ENCODE measurements at regions not wholly inside any gene's neighbourhood (a gene's known extent, or its start where the extent isn't known, plus 50 kb on each side); places are given as distances from the start of the nearest gene placed in this dataset.

DNA sequence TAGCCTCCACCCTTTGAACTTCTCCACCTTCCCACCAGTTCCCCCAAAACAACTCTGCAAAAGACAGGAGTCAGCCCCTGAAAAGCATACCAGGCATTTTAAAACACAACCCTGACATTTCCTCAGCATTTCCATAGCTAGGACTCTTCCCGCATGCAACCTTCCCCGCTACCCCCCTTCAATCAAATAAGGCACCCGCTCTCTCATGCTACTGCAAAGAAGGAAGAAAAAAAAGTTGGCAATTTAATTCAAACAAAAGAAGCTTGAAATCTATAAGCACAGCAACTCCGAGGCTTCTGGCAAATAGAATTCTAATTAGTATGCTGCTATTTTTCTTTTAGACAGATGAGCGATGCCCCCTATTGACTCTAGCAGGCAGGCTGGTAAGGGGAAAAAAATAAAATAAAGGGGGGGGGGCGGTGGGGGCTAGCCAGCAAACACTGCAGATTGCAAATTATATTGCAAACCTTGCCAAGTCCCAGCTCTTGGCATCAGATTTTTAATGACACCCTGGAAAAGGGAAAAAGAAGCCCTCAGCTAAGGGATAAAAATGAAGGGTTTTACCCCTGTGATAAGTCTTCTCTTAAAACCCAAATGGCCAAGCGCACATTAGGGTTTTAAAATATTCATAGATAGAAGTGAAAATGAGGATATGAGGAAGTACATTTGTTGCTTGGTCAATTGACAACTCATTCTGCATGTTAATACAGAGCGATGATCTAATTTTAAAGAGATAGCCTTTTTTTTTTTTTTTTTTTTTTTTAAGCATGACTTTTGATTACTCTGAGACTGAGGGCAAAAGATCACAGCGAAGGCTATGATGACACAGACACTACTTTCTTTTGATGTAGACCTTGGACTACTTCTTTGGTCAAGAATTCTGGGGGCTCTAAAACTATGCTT is 255.2 kb downstream of the NR2F2 start:
- Histone ChIP-seq H3K4me1 (ENCODE audit: control insufficient read depth in 5 of 5, insufficient read depth in 5 of 5, low read length in 5 of 5) (peaks cover 0 to 6% (median 0%) of the 10 kb centered on the region in 5 donors), H3K27ac (ENCODE audit: low read depth in 1 of 2, low read length in 1 of 2) (no peak overlapping the region), H3K9me3 (ENCODE audit: control insufficient read depth in 4 of 4, insufficient read depth in 3 of 4, low read length in 3 of 4) (no peaks in the 10 kb centered on the region), H3K27me3 (ENCODE audit: control insufficient read depth in 3 of 3, insufficient read depth in 3 of 3, low read length in 2 of 3) (peaks cover 0 to 7% (median 0%) of the 10 kb centered on the region in 3 donors), H3K36me3 (ENCODE audit: control insufficient read depth in 4 of 4, insufficient read depth in 4 of 4, low read length in 4 of 4) (no peaks in the 10 kb centered on the region), H3K9ac (ENCODE audit: insufficient read depth in 1 of 2, low read length in 2 of 2) (no peak overlapping the region), H3K4me3 (no peak overlapping the region)
- TF ChIP-seq, protein P1, sequence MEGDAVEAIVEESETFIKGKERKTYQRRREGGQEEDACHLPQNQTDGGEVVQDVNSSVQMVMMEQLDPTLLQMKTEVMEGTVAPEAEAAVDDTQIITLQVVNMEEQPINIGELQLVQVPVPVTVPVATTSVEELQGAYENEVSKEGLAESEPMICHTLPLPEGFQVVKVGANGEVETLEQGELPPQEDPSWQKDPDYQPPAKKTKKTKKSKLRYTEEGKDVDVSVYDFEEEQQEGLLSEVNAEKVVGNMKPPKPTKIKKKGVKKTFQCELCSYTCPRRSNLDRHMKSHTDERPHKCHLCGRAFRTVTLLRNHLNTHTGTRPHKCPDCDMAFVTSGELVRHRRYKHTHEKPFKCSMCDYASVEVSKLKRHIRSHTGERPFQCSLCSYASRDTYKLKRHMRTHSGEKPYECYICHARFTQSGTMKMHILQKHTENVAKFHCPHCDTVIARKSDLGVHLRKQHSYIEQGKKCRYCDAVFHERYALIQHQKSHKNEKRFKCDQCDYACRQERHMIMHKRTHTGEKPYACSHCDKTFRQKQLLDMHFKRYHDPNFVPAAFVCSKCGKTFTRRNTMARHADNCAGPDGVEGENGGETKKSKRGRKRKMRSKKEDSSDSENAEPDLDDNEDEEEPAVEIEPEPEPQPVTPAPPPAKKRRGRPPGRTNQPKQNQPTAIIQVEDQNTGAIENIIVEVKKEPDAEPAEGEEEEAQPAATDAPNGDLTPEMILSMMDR (IDR thresholded peaks at IDR 0.05; ENCODE audit: control extremely low read depth, extremely low read depth), result no peak
- DNase-seq (peak in 2 of 3 donors; percentile 36 to 39), ATAC-seq (ENCODE audit: insufficient read depth, low FRiP score) (no peak)
- WGBS, 2 donors, result 47 to 49% methylated on average over 9 of the region's 9 CpGs

DNA sequence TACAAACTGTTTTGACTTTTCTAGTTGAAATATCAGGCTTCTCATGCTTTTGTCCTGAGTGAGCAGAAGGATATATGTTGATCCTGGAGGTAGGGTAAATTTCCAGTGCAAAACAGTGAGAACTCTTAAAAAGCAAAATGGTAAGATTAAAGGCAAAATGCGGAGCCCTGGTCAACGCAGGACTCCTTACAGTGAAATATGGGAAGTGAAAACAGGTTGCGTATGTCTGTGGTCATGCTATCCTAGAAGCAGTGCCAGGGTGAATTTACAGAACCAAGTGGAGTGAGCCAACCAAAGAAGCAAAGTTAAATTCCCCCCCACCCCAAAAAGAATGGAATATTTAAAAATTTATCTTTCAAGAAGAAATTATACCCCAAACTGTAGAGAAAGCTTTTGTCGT is 256.4 kb downstream of the NR2F2 start:
- Histone ChIP-seq H3K27ac (ENCODE audit: low read depth in 1 of 2, low read length in 1 of 2) (no peak overlapping the region), H3K9me3 (ENCODE audit: control insufficient read depth in 4 of 4, insufficient read depth in 3 of 4, low read length in 3 of 4) (no peaks in the 10 kb centered on the region), H3K9ac (ENCODE audit: insufficient read depth in 1 of 2, low read length in 2 of 2) (no peak overlapping the region), H3K27me3 (ENCODE audit: control insufficient read depth in 3 of 3, insufficient read depth in 3 of 3, low read length in 2 of 3) (peaks cover 0 to 7% (median 0%) of the 10 kb centered on the region in 3 donors), H3K4me1 (ENCODE audit: control insufficient read depth in 5 of 5, insufficient read depth in 5 of 5, low read length in 5 of 5) (peaks cover 0 to 6% (median 0%) of the 10 kb centered on the region in 5 donors), H3K36me3 (ENCODE audit: control insufficient read depth in 4 of 4, insufficient read depth in 4 of 4, low read length in 4 of 4) (no peaks in the 10 kb centered on the region), H3K4me3 (no peak overlapping the region)
- TF ChIP-seq, protein P1 (IDR thresholded peaks at IDR 0.05; ENCODE audit: control extremely low read depth, extremely low read depth), result no peak
- DNase-seq (no peak), ATAC-seq (ENCODE audit: insufficient read depth, low FRiP score) (no peak)
- 44 to 68% methylated on average over 4 of the region's 4 CpGs for WGBS, 2 donors

DNA sequence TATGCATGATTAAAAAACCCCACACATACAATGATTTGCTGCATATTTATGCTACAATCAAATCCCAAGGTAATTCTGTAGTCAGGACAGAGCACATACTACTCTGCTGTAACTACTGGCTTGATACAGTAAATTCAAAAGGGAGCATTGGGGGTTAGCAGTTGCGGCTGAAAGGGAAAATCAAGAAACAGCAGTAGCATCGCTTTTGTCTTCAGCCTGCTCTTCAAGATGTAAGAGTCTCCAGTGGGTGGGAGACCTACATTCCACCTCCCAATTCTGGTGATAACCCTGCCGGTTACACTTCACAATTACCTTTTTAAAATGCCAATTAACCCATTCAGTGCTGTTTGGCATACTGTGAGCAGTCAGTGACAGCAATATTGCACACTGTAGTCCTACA is 259.4 kb downstream of the NR2F2 start:
- Histone ChIP-seq H3K9ac (ENCODE audit: insufficient read depth in 1 of 2, low read length in 2 of 2) (no peak overlapping the region), H3K4me1 (ENCODE audit: control insufficient read depth in 5 of 5, insufficient read depth in 5 of 5, low read length in 5 of 5) (peaks cover 0 to 6% (median 0%) of the 10 kb centered on the region in 5 donors), H3K27me3 (ENCODE audit: control insufficient read depth in 3 of 3, insufficient read depth in 3 of 3, low read length in 2 of 3) (peaks cover 0 to 7% (median 2%) of the 10 kb centered on the region in 3 donors), H3K27ac (ENCODE audit: low read depth in 1 of 2, low read length in 1 of 2) (no peak overlapping the region), H3K36me3 (ENCODE audit: control insufficient read depth in 4 of 4, insufficient read depth in 4 of 4, low read length in 4 of 4) (no peaks in the 10 kb centered on the region), H3K4me3 (no peak overlapping the region), H3K9me3 (ENCODE audit: control insufficient read depth in 4 of 4, insufficient read depth in 3 of 4, low read length in 3 of 4) (no peaks in the 10 kb centered on the region)
- TF ChIP-seq, protein P1 (IDR thresholded peaks at IDR 0.05; ENCODE audit: control extremely low read depth, extremely low read depth), result no peak
- DNase-seq (no peak), ATAC-seq (ENCODE audit: insufficient read depth, low FRiP score) (no peak)
- whole genome bisulfite sequencing, 2 donors, result 38 to 50% methylated on average over 3 of the region's 3 CpGs

All from lung (tissue), 11 donors.